Stimulated activated CD4-positive, alpha-beta T cell treated with anti-CD3 and anti-CD28 coated beads, Interleukin-1b, Interleukin-23, amount 100 ng/mL, for 48 hours (primary cell): ENCODE measurements at regions not wholly inside any gene's neighbourhood (a gene's known extent, or its start where the extent isn't known, plus 50 kb on each side); places are given as distances from the start of the nearest gene placed in this dataset.

Source experiments
- DNase-seq: peaks from one replicate; pipeline ENCODE4 v3.0.0-alpha.2; 2020

- no peak for DNase-seq
Observed at GRCh38 chr2:15735484-15736326, 144.0 kb downstream of the DDX1 start.

DNA sequence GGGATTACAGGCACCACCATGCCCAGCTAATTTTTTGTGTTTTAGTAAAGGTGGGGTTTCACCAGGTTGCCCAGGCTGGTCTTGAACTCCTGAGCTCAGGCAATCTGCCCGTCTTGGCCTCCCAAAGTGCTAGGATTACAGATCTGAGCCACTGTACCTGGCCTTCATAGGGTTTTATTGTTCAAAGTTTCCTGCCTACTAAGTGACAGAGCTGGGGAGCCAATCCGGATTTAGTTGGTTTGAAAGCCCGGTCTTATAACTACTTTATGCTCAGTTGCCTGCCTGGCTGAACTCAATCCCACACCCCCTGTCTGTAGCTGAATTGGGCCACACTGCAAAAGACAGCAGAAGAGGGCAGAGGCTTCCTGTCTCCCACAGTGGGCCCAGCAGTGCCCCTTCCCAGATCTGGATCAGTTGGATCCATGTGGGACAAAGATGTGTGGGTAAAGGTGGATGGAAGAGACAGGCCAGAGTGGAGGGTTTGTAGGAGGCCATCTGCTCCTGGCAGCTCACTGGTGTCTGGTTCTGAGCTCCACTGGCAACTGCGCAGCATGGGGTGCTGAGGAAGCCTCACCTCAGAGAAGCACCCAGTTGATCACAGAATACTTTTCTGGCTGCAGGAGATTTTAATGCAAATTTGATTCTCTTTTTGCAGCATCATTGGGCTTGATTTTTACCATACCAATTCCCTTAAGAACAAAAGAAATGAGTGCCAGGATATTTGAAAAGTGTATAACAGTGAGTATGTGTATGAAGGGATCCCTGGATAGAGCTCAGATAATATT, 144.9 kb downstream of the DDX1 start:
- DNase-seq = no peak

- DNase-seq = no peak
Observed at GRCh38 chr2:15737314-15738224, 145.9 kb downstream of the DDX1 start.

- no peak for DNase-seq
Observed at GRCh38 chr2:15738225-15738546, 146.5 kb downstream of the DDX1 start.

- no peak for DNase-seq
Observed at GRCh38 chr2:15738943-15739342, 147.3 kb downstream of the DDX1 start.

DNA sequence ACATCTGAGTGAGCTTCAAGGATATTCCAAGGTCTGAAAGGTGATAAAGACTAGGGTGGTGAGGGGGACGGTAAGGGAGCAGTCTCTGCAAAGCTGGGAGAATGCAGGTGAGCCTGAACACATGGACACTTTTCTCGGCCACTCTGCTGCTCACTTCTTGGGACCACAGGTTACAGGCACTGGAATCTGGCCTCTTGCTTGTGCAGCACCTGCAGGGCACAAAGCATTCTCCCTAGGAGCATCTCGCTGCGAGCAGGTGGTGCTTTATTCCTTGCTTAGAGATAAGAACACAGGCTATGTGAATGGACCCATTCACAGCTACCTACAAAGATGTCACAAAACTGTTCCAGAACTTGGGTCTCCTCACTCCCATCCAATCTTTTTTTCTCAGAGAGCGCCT, 153.2 kb downstream of the DDX1 start:
- DNase-seq = no peak

GRCh38 chr2:15745350-15745749, 153.7 kb downstream of the DDX1 start:
- no peak for DNase-seq

DNA sequence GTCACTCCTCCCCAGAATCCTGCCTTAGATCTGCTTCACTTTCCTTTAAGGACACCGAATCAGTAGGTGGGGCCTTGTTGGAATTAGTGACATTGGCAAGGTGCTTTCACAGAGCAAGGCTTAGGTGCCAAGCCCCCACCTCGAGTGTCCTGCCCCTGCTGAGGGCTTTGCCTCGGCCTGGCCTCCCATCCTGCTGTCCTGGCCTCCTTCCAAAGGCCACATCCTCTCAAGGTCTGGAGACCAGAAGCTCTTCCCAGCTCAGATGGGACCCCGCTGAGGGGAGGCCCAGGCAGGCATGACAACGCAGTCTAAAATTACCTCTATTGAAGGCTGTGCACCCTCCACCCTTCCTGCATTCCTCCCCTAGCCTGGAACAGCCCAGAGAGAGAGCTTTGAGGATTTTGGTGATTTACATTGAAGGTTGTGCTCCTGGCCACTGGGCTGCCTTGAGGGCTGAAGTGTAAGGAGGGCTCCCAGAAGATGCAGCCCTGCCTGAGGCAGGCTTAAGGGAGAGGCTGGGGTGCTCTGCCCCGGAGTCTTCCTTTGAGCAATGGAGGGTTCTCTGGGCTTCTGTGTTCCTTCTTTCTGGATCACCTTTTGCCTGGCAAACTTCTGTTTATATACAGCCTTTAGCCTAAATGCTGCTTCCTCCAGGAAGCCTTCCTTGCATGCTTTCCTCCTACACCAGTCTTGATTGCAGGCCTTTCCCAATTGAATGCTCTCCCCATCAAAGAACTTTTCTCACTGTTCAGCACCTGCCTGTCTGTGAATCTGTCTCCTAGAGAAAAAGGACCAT, 154.4 kb downstream of the DDX1 start:
- no peak for DNase-seq

DNA sequence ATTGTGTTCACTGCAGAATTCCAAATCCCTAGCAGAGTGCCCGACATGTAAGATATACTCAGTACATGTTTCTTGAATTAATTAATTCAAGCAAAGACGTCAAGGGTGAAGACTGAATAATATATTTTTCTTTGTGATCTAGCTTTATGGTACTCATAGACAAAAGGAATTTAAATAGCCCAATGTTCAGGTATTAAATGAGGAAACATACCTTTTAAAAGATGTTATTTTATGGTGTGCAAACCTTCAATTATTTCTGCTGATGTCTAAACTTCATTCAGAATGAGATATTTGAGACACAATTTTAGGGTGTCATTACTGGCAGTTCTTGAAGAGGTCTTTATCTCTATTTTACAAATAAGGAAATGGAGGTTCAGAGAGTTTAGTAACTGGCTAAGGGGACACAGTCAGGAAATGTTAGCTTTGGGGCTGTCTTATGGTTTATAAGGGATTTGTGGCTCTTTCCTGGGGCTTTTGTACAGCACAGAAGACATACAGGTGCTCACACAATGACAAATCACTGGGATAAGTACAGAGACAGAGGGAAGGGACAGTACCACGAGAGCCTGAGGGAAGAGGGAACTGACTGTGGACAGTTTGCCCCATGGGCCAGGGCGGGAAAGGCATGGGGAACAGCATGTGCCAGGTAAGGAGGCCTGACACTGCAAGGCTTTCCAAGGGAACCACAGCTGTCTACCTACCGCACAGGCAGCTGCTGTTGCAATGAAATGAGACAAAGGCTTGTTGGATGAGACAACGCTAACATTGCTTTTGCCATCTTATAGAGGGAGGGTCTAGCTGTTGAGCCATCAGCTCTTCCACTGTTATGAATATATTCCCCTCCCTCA, 155.3 kb downstream of the DDX1 start:
- no peak for DNase-seq

DNA sequence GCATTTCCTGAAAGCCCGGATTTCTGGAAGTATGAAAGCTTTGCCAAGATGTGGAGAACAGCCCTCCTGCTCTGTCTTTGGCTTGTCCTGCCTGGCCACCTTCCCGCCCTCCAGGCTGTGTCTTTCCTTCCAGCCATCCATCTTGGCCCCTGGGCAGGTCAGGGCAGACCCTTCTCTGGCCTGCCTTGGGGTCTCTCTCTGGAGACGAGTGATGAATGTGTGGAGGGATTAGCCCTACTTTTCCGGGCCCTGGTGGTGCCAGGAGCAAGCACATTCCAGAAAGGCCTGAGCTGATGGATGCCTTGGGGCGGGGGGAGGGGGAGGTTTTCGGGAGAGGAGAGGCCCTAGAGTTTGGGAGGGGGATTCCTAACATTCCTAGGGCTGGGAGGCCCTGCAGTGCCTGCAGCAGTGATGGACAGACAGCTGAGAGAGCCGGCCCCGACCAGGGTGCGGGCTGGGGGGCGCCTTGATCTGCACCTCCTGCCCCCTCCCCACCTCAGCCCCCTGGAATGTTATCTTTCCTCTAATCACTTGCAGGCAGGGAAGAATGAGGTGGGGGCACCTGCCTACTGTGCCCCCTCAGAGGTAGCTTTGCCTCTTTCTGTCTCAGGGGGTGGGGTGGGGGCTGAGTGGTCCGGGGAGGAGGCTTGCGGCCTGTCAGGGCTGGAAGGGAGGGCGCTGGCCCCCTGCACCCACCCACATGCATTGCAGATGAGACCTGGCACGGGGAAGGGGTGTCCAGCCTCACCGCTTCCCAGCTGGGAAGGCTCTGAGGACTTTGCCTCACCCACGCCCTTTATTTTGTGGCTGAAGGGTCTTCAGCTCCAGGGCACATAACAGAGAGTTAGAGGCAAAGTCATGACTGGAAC, 156.2 kb downstream of the DDX1 start:
- no peak for DNase-seq

DNA sequence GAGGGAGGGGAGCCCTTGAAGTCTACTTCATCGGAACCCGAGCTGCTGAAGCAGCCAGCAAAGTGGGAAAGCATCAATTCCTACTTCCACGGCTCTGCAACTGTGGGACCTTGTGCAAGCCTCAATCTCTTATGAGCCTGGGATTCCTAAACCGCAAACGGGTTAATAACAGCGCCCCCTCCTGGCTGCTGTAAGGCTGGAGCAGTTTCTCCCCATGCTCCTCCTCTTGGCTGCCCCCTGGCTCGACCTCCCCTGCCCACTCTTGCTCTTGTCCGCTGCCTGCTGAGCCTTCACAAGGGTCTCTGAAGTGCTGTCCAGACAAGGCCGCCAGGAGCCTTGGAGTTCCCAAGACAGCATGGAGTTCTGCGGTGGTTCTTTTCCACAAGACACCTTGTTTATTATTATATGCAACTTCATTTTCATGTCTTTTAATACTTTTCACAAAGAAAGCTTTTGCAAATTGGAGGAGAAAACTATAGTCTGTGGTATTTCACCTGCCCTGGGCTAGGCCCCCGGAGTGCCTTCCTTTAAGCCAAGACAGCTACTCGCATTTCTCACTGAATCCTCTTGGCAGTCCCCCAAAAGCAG, 157.2 kb downstream of the DDX1 start:
- peak; percentile 6 for DNase-seq

DNA sequence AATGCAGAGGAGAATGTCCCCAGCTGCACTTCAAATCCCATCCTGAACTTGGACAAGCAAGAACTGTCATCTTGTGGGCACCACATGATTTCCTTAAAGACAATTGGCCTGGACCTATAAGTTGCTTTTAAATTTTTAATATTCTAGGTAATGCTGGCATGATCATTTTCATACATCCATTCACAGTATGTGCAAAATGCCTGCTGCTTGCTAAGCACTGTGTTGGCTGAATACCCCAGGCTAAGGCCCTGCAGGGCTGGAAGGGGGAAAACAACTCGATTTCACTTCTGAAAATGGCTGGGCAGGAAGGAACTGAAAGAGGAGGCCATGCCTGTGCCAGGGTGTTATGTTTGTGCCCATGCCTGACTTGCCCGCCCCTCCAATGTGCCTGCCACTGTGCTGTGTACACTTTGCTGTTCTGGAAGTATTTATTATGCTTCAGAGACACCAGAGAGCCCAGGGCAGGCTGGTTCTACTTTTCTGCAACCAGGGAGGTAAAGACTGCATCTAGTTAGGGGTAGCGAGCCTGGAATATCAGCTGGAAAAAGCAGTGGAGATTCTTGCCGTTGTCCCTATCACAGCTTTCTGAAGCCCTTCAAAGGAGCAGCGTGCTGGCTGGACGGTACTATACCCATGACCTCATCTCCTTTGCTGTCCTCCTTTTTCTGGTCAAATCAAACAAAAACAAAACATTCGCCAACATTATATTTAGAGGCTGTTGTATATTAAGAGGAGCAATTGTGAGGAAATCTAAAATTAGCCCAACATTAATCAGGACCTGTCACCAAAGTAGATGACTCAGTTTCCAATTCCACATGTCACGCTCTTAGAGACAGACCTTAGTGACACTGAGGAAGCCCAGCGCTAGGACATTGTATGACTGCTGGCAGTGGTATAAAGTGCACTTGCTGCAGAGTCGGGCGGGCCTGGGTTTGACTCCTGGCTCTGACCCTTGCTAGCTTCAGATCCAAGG, 158.1 kb downstream of the DDX1 start:
- no peak for DNase-seq

DNA sequence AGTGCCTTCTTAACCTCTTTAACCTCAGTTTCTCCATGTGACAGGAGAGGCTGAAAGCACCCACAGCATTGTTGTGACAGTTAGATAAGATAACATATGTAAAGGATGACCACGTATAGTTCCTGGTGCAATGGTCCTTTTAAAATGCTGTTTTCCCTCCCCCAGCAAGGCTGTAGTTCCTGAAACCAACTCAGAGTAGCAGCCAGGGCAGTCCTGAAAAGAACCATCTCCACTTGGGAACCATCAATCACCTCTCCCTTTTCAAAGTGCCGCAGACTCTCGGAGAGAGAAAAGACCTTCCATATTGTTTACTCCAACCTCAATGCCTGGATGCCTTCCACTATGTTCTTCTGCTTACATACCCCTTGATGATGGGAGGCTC, 158.8 kb downstream of the DDX1 start:
- DNase-seq = no peak

DNA sequence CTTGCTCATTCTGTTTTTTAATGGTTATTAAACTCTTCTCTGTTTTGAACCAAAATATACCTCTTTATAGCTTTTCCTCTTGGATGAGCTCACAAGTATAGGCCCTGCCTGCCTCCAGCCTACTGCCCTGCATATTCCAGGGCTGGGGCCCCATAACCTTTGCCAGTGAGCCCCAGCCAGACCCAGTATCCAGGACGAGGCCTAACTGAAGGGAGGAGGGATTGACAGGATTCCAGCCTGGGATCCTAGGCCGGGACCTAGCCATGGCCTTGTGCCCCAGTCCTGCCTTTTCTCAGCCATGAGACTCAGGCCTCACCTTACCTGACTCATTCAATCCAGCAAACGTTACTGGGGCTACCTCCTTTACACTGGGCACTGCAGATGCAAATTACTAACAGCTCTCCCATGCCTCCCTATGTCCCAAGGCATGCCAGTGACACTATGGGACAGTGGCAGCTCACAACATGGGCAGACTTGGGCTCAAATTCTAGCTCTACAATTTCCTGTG, 159.2 kb downstream of the DDX1 start:
- no peak for DNase-seq

DNA sequence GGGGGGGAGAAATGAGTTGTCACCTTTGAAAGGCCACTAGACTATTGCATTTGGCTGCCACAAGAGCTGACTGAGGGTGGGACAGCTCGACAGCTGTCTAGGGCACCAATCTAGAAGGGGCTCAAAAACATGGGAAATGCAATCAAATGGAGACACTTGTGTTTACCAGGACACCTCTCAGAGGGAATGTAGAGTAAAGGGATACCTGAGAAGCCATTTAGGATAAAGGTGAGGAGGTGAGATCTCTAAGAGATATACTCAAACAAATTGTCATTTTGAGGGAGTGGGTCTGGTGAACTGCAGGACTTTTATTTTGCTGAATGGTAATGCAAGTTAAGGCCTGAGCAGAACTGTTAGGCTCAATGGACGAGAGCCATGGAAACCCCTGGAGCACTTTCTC, 159.8 kb downstream of the DDX1 start:
- DNase-seq = no peak

- no peak for DNase-seq
Observed at GRCh38 chr2:15752552-15753232, 161.0 kb downstream of the DDX1 start.

DNA sequence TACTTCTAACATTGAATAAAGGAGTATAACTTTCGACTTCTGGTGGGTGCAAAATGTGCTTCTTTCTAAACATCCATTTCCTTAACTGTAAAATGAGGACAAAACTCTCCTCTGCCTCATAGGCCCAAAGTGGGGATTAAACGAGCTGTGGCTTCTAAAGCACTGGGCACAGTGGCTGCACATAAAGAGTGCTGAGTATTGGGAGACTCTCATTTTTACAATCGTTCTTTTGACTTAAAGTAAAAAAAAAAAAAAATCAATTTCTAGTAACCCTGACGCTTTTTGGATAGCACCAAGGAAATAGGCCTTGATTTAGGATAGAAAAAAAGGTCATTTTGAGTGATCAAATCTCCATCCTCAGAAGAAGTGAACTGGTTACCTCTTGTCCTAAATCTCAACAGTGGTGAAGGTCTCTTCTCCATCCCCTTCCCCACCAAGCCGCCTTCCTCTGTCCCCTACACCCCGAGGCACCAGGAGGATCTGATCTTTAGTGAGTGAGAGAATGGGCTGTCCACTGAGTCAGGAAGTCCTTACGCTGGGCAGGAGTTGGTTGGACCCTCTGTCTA, 161.6 kb downstream of the DDX1 start:
- no peak for DNase-seq
